Neuronal stem cell (in vitro differentiated cells): ENCODE measurements at regions not wholly inside any gene's neighbourhood (a gene's known extent, or its start where the extent isn't known, plus 50 kb on each side); places are given as distances from the start of the nearest gene placed in this dataset.
"Not testable (repeated sequence)": the region's sequence is repeated elsewhere in the genome, so short reads cannot be mapped to it uniquely, and the experiment has no call there.

Experiments
- DNase-seq: peaks from one replicate; pipeline ENCODE4 v3.0.0-alpha.2; 2013; ENCODE audit warnings: low spot score
- H2AFZ ChIP-seq: one replicate; pipeline ENCODE4 v1.6.1; 2013; ENCODE audit warnings: mild to moderate bottlenecking, low read length, inconsistent platforms
- H2AK5ac ChIP-seq: 2 replicates; pipeline ENCODE4 v1.6.1; 2013; ENCODE audit warnings: low read depth, mild to moderate bottlenecking, inconsistent platforms, low read length, moderate library complexity, mixed read lengths
- H2BK120ac ChIP-seq: 2 replicates; pipeline ENCODE4 v1.6.1; 2013; ENCODE audit warnings: low read depth, mild to moderate bottlenecking, inconsistent platforms, low read length, moderate library complexity, mixed read lengths
- H2BK12ac ChIP-seq: one replicate; pipeline ENCODE4 v1.6.1; 2013; ENCODE audit warnings: low read length, inconsistent platforms
- H2BK15ac ChIP-seq: 2 replicates; pipeline ENCODE4 v1.6.1; 2013; ENCODE audit warnings: mild to moderate bottlenecking, low read length, inconsistent platforms, mixed read lengths
- H2BK5ac ChIP-seq: one replicate; pipeline ENCODE4 v1.6.1; 2013; ENCODE audit warnings: inconsistent platforms, mild to moderate bottlenecking, low read length, moderate library complexity
- H3K14ac ChIP-seq: one replicate; pipeline ENCODE4 v1.6.1; 2013; ENCODE audit warnings: low read length, inconsistent platforms
- H3K18ac ChIP-seq: 2 replicates; pipeline ENCODE4 v1.6.1; 2013; ENCODE audit warnings: low read length, inconsistent platforms
- H3K23ac ChIP-seq: 2 replicates; pipeline ENCODE4 v1.6.1; 2013; ENCODE audit warnings: low read depth, mild to moderate bottlenecking, mixed read lengths, low read length, inconsistent platforms; ENCODE audit not compliant: poor library complexity
- H3K27ac ChIP-seq: replicated peaks from 3 replicates; pipeline ENCODE4 v1.5.1; 2013; ENCODE audit warnings: low read length, inconsistent platforms
- H3K27me3 ChIP-seq, 3 experiments: 2 replicates each; pipeline ENCODE4 v1.6.1; 2013; ENCODE audit warnings: low read length in 3 of 3, mild to moderate bottlenecking in 2 of 3, inconsistent platforms in 1 of 3, low read depth in 1 of 3, mixed read lengths in 1 of 3, moderate library complexity in 1 of 3; ENCODE audit not compliant: control insufficient read depth in 3 of 3, insufficient read depth in 3 of 3
- H3K36me3 ChIP-seq, 2 donors: replicated peaks in 1 of 2; 2 replicates each; pipeline ENCODE4 v1.6.1; 2013; ENCODE audit warnings: low read length in 2 of 2; ENCODE audit not compliant: control insufficient read depth in 2 of 2, insufficient read depth in 2 of 2
- H3K4ac ChIP-seq: 2 replicates; pipeline ENCODE4 v1.6.1; 2013; ENCODE audit warnings: inconsistent platforms, mild to moderate bottlenecking, low read length, moderate library complexity
- H3K4me1 ChIP-seq, 2 donors: 1 replicate in 1 of 2; 2 replicates in 1 of 2; pipeline ENCODE4 v1.6.1; 2013; ENCODE audit warnings: low read length in 2 of 2, low read depth in 1 of 2; ENCODE audit not compliant: control insufficient read depth in 2 of 2, insufficient read depth in 1 of 2
- H3K4me2 ChIP-seq: one replicate; pipeline ENCODE4 v1.6.1; 2013; ENCODE audit warnings: mild to moderate bottlenecking, low read length, inconsistent platforms; ENCODE audit not compliant: insufficient read depth, poor library complexity, severe bottlenecking
- H3K4me3 ChIP-seq, 2 donors: 2 replicates each; pipeline ENCODE4 v1.5.1; 2013; ENCODE audit warnings: low read length in 2 of 2, mild to moderate bottlenecking in 2 of 2, inconsistent platforms in 1 of 2, moderate library complexity in 1 of 2
- H3K79me1 ChIP-seq: one replicate; pipeline ENCODE4 v1.6.1; 2013; ENCODE audit warnings: low read depth, mild to moderate bottlenecking, inconsistent platforms, low read length, moderate library complexity
- H3K9ac ChIP-seq: one replicate; pipeline ENCODE4 v1.6.1; 2013; ENCODE audit warnings: mild to moderate bottlenecking, low read depth, low read length, inconsistent platforms; ENCODE audit not compliant: poor library complexity
- H3K9me3 ChIP-seq, 2 donors: replicated peaks in 1 of 2; 2 replicates each; pipeline versions ENCODE3 to v1.6.1; 2013; ENCODE audit warnings: low read length in 2 of 2, mild to moderate bottlenecking in 2 of 2, inconsistent platforms in 1 of 2, low read depth in 1 of 2, mixed read lengths in 1 of 2, moderate library complexity in 1 of 2; ENCODE audit not compliant: control insufficient read depth in 2 of 2, insufficient read depth in 1 of 2
- H4K8ac ChIP-seq: one replicate; pipeline ENCODE4 v1.6.1; 2013; ENCODE audit warnings: low read depth, mild to moderate bottlenecking, inconsistent platforms, low read length, moderate library complexity
- H4K91ac ChIP-seq: one replicate; pipeline ENCODE4 v1.6.1; 2013; ENCODE audit warnings: low read length, low read depth, mild to moderate bottlenecking, inconsistent platforms; ENCODE audit not compliant: poor library complexity
- WGBS, 2 donors: extraction: QIAGEN DNeasy Blood & Tissue Kit; methylation state at CpG; one replicate each; pipeline ENCODE4 v1.1.7; 2013; ENCODE audit warnings: missing lambda C conversion rate in 2 of 2, mixed read lengths in 1 of 2; ENCODE audit not compliant: insufficient read length in 2 of 2, insufficient replicate concordance in 1 of 2; ENCODE audit errors: extremely low coverage in 2 of 2; 5-methylcytosine and 5-hydroxymethylcytosine counted together

DNA sequence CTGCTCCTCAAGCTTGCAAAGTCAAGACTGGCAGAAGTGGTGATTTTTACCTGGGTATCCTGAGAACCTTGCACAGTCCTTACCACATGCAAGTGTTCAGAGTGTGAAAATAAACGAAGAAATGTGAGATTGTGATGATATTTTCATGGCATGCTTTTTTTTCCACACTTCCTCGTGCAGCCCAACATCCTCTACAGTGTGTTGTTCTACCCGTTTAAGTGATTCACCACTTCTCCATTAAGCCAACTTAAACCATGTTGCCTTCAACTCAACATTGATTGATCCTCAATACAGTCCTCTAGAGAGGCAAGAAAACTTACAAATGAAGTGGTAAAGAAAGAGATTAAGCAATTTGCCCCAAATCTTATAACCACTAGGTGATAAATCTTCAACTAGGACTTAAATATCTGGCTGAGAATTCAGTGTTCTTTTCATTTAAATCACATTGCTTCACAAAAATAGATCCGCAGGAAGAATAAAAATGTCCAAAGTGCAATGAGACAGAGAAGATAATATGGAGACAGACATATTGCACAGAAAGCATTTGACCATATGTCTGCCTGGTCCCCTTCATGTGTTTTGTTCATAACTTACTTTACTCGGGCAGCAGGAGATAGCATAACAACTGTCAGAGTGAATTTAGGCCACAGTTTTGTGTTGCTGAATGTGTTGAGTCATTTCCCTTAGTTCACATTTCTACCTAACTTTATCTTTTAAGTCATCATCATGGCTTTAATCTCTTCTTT lies 75.8 kb upstream of the PARP8 start:
- H3K14ac ChIP-seq, H3K79me1 ChIP-seq, H2BK12ac ChIP-seq, H3K9ac ChIP-seq, H2AK5ac ChIP-seq, H3K18ac ChIP-seq, H2BK120ac ChIP-seq, H3K36me3 ChIP-seq, H2AFZ ChIP-seq, H3K23ac ChIP-seq, H3K27me3 ChIP-seq, H3K9me3 ChIP-seq, DNase-seq, H3K4me3 ChIP-seq, H4K91ac ChIP-seq, H2BK15ac ChIP-seq, H3K4me2 ChIP-seq, H3K4ac ChIP-seq, H3K4me1 ChIP-seq, H3K27ac ChIP-seq, H4K8ac ChIP-seq, H2BK5ac ChIP-seq: not testable (repeated sequence)
- WGBS, 2 donors: no CpG with 5 or more reads among the region's 5 CpGs

GRCh38 chr5:50591338-50591737 lies 75.1 kb upstream of the PARP8 start:
- not testable (repeated sequence) for H3K4ac ChIP-seq, H2BK120ac ChIP-seq, H3K36me3 ChIP-seq, H3K18ac ChIP-seq, H2AFZ ChIP-seq, H3K27ac ChIP-seq, H2BK15ac ChIP-seq, H3K9me3 ChIP-seq, H3K4me3 ChIP-seq, H3K14ac ChIP-seq, H4K8ac ChIP-seq, H3K4me2 ChIP-seq, H3K79me1 ChIP-seq, H3K23ac ChIP-seq, H3K4me1 ChIP-seq, H4K91ac ChIP-seq, H2AK5ac ChIP-seq, DNase-seq, H3K9ac ChIP-seq, H2BK5ac ChIP-seq, H3K27me3 ChIP-seq, H2BK12ac ChIP-seq
- WGBS, 2 donors: no CpG with 5 or more reads among the region's 1 CpG

GRCh38 chr5:50593681-50594080 lies 72.8 kb upstream of the PARP8 start:
- Histone ChIP-seq H3K79me1 (no peaks in the 10 kb centered on the region), H3K4ac (no peak overlapping the region), H3K27me3 (no peaks in the 10 kb centered on the region), H4K8ac (no peak overlapping the region), H3K27ac (no peak overlapping the region), H3K9ac (no peak overlapping the region), H3K36me3 (no peaks in the 10 kb centered on the region), H3K14ac (no peak overlapping the region), H3K4me2 (no peak overlapping the region), H3K4me1 (no peaks in the 10 kb centered on the region), H2BK12ac (no peak overlapping the region), H2BK120ac (no peak overlapping the region), H2AK5ac (no peak overlapping the region), H2BK15ac (no peak overlapping the region), H2BK5ac (no peak overlapping the region), H3K4me3 (no peak overlapping the region), H3K9me3 (no peaks in the 10 kb centered on the region), H4K91ac (no peak overlapping the region), H3K23ac (no peak overlapping the region), H2AFZ (no peak overlapping the region), H3K18ac (no peak overlapping the region)
- WGBS, 2 donors: no CpG with 5 or more reads among the region's 1 CpG
- no peak for DNase-seq

GRCh38 chr5:50595199-50595598 lies 71.2 kb upstream of the PARP8 start:
- H3K36me3 ChIP-seq: no peaks in the 10 kb centered on the region
- H3K4me3 ChIP-seq: no peak overlapping the region
- no peak overlapping the region for H2BK120ac ChIP-seq
- no peak overlapping the region for H4K8ac ChIP-seq
- no peak overlapping the region for H3K4ac ChIP-seq
- H3K27ac ChIP-seq: no peak overlapping the region
- no peaks in the 10 kb centered on the region for H3K79me1 ChIP-seq
- WGBS, 2 donors: no CpG with 5 or more reads among the region's 3 CpGs
- H3K4me1 ChIP-seq: no peaks in the 10 kb centered on the region
- no peaks in the 10 kb centered on the region for H3K27me3 ChIP-seq
- H2BK5ac ChIP-seq: no peak overlapping the region
- H3K14ac ChIP-seq: no peak overlapping the region
- no peak overlapping the region for H2BK15ac ChIP-seq
- H3K9ac ChIP-seq: no peak overlapping the region
- H4K91ac ChIP-seq: no peak overlapping the region
- H3K4me2 ChIP-seq: no peak overlapping the region
- H3K18ac ChIP-seq: no peak overlapping the region
- H3K23ac ChIP-seq: no peak overlapping the region
- H2BK12ac ChIP-seq: no peak overlapping the region
- no peak for DNase-seq
- no peak overlapping the region for H2AFZ ChIP-seq
- no peaks in the 10 kb centered on the region for H3K9me3 ChIP-seq
- H2AK5ac ChIP-seq: no peak overlapping the region
